ENCODE measurements at regions not wholly inside any gene's neighbourhood (a gene's known extent, or its start where the extent isn't known, plus 50 kb on each side); places are given as distances from the start of the nearest gene placed in this dataset.

DNA sequence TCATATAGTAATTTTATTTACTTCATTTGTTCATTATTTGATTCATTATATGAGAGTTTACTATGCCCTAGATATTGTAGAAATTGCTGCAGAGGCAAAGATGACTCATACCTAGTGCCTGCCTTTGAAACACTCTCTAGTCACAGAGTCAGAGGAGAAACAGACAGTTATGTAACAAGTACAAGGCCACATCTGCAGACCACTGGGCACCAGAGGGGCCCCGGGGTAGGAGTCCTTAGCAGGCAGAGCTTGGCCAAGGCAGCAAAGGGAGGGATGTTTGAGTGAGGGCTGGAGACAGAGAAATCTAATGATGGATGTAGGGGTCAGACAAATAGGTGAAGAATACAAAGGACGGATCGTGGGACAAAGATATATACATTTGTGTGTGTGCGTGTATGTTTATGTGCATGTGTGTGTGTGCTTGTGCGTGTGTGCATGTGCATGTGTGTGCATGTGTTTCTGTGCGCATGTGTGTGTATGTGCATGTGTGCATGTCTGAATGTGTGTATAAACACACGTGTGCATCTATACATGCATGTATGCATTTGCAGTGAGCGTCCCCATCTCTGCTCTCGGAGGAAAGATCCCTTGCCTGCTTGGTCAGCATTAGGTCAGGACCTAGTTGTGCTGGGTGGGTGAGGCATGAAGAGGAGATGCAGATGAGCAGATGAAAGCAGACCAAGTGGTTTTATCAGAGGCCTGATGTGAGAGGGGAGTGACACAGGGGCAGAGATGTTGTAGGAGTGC lies 170.6 kb upstream of the MYT1L start:
- TF ChIP-seq, protein P1, sequence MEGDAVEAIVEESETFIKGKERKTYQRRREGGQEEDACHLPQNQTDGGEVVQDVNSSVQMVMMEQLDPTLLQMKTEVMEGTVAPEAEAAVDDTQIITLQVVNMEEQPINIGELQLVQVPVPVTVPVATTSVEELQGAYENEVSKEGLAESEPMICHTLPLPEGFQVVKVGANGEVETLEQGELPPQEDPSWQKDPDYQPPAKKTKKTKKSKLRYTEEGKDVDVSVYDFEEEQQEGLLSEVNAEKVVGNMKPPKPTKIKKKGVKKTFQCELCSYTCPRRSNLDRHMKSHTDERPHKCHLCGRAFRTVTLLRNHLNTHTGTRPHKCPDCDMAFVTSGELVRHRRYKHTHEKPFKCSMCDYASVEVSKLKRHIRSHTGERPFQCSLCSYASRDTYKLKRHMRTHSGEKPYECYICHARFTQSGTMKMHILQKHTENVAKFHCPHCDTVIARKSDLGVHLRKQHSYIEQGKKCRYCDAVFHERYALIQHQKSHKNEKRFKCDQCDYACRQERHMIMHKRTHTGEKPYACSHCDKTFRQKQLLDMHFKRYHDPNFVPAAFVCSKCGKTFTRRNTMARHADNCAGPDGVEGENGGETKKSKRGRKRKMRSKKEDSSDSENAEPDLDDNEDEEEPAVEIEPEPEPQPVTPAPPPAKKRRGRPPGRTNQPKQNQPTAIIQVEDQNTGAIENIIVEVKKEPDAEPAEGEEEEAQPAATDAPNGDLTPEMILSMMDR (IDR thresholded peaks at IDR 0.05; ENCODE audit: unreplicated experiment): no peak
- Mint-ChIP-seq H3K36me3 (ENCODE audit: insufficient read depth, unreplicated experiment) (no peaks in the 10 kb centered on the region), H3K27ac (ENCODE audit: low read depth, unreplicated experiment) (no peak overlapping the region), H3K4me1 (ENCODE audit: insufficient read depth, unreplicated experiment) (no peaks in the 10 kb centered on the region), H3K4me3 (ENCODE audit: unreplicated experiment) (no peak overlapping the region), H3K9me3 (ENCODE audit: unreplicated experiment) (peaks cover 8% of the 10 kb centered on the region), H3K27me3 (ENCODE audit: insufficient read depth, unreplicated experiment) (peaks cover 11% of the 10 kb centered on the region)
- CTCF ChIA-PET: no interaction called here
- POLR2A ChIA-PET: no interaction called here
- intact Hi-C loops (cut with micrococcal nuclease): no loop called here
- no peak for DNase-seq (ENCODE audit: unreplicated experiment)
- no TSS peak for BruUV-seq (replicated peaks)

DNA sequence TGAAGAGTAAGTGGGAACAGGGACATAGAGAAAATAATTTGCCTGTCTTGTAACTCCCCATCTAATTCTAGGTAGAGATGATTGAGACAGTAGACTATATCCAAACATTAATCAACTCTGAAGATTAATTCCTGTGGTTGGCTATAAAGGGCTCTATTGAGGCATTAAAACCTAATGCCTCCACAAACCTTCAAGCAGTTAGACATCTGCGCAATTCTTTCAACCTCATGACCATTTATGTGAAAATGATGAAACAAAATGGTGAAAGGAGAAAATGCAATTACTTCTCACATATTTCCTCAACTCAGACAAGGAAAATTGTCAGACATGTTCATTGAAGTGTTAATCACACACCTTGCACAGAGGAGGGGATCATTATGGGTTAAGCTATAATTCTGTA lies 164.5 kb upstream of the MYT1L start:
- CTCF ChIA-PET: no interaction called here
- intact Hi-C loops (cut with micrococcal nuclease): no loop called here
- no peak overlapping the region for H3K27ac Mint-ChIP-seq (ENCODE audit: low read depth, unreplicated experiment)
- no peaks in the 10 kb centered on the region for H3K4me1 Mint-ChIP-seq (ENCODE audit: insufficient read depth, unreplicated experiment)
- BruUV-seq (replicated peaks): no TSS peak
- no peak for DNase-seq (ENCODE audit: unreplicated experiment)
- POLR2A ChIA-PET: no interaction called here
- H3K36me3 Mint-ChIP-seq (ENCODE audit: insufficient read depth, unreplicated experiment): no peaks in the 10 kb centered on the region
- H3K27me3 Mint-ChIP-seq (ENCODE audit: insufficient read depth, unreplicated experiment): peaks cover 20% of the 10 kb centered on the region
- TF ChIP-seq, protein P1 (IDR thresholded peaks at IDR 0.05; ENCODE audit: unreplicated experiment): no peak
- no peak overlapping the region for H3K4me3 Mint-ChIP-seq (ENCODE audit: unreplicated experiment)
- H3K9me3 Mint-ChIP-seq (ENCODE audit: unreplicated experiment): peaks cover 16% of the 10 kb centered on the region

DNA sequence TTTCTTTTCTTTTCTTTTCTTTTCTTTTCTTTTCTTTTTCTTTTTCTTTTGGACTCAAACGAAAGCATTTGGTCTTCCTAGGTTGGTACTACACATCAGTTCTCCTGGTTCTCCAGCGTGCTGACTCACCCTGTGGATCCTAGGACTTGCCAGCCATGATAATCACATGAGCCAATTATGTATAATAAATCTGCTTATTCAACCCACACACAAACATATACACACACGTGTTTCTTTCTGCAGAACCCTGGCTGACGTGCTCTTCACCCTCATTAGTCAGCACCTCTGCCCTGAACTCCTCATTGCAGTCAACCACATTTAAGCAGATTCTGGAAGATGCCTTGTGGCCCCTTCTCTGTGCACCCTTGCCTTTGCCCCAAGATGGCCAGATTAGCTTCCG lies 162.4 kb upstream of the MYT1L start:
- DNase-seq (ENCODE audit: unreplicated experiment): no peak
- intact Hi-C loops (cut with micrococcal nuclease): no loop called here
- Mint-ChIP-seq H3K9me3 (ENCODE audit: unreplicated experiment) (peaks cover 9% of the 10 kb centered on the region), H3K4me1 (ENCODE audit: insufficient read depth, unreplicated experiment) (no peaks in the 10 kb centered on the region), H3K36me3 (ENCODE audit: insufficient read depth, unreplicated experiment) (no peaks in the 10 kb centered on the region), H3K4me3 (ENCODE audit: unreplicated experiment) (no peak overlapping the region), H3K27ac (ENCODE audit: low read depth, unreplicated experiment) (no peak overlapping the region), H3K27me3 (ENCODE audit: insufficient read depth, unreplicated experiment) (peaks cover 11% of the 10 kb centered on the region)
- TF ChIP-seq, protein P1 (IDR thresholded peaks at IDR 0.05; ENCODE audit: unreplicated experiment): no peak
- BruUV-seq (replicated peaks): no TSS peak
- POLR2A ChIA-PET: no interaction called here
- CTCF ChIA-PET: no interaction called here

DNA sequence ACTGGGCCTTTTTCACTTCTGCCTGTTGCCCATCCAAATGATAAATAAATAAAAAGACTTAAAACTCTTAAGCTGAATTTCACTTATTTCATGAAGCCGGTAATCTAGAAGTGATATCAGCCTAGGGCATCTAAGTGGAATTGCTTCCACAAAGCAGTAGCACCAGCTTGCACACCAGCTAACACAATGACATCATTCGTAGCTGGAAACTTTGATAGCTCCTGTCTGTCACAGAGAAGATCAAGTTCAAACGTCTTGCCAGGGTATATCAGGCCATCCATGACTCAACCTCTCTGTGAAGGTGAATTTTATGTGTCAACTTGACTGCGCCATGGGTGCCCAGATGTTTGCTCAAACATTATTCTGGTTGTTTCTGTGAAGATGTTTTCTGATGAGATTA lies 161.7 kb upstream of the MYT1L start:
- H3K4me1 Mint-ChIP-seq (ENCODE audit: insufficient read depth, unreplicated experiment): no peaks in the 10 kb centered on the region
- H3K36me3 Mint-ChIP-seq (ENCODE audit: insufficient read depth, unreplicated experiment): no peaks in the 10 kb centered on the region
- peaks cover 11% of the 10 kb centered on the region for H3K27me3 Mint-ChIP-seq (ENCODE audit: insufficient read depth, unreplicated experiment)
- BruUV-seq (replicated peaks): no TSS peak
- H3K9me3 Mint-ChIP-seq (ENCODE audit: unreplicated experiment): peaks cover 9% of the 10 kb centered on the region
- DNase-seq (ENCODE audit: unreplicated experiment): no peak
- ChIA-PET CTCF (interaction anchor here (0.6 kb wide), 1 partner anchor 420 kb away, joined by 3 read pairs; no protein-coding TSS in a partner anchor), POLR2A (no interaction called here)
- H3K27ac Mint-ChIP-seq (ENCODE audit: low read depth, unreplicated experiment): no peak overlapping the region
- intact Hi-C loops (cut with micrococcal nuclease): no loop called here
- TF ChIP-seq, protein P1 (IDR thresholded peaks at IDR 0.05; ENCODE audit: unreplicated experiment): no peak
- no peak overlapping the region for H3K4me3 Mint-ChIP-seq (ENCODE audit: unreplicated experiment)

Measured in MCF 10A (cell line).